ENCODE measurements at regions not wholly inside any gene's neighbourhood (a gene's known extent, or its start where the extent isn't known, plus 50 kb on each side); places are given as distances from the start of the nearest gene placed in this dataset.
A peak's percentile ranks its signal among the peaks of the same experiment; 100 is the strongest.

DNA sequence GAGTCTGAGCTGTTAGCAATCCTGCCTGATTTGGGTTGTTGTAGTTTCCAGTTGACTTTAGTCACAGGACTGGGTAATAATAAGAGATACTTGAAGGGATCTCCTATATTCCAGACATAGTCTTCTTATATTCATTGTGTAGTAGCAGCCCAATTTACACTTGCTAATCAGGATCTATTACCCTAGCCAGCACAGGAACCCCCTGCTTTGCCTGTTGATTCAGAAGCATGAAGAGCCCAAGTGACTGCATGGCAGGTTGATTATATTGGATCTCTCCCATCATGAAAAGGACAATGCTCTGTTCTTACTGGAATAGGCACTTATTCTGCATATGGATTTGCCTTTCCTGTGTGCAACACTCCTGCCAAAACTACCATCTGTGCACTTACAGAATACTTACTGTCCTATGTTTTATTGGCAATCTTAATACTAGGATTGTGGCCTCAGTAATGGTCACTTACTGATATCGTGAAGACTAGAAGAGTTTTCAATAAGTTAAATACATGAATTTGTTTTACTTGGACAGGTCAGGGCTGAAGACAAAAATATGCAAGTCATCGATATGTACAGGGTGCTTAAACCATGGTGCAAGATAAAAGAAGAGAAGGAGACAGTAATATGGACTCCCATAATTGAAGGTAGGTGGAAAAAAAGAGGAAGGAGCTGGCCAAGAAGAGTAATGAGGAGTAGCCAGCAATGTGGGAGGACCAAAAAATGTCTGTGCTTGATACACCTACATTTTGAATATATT lies 304.1 kb downstream of the MCTP2 start:
- DNase-seq = no peak

DNA sequence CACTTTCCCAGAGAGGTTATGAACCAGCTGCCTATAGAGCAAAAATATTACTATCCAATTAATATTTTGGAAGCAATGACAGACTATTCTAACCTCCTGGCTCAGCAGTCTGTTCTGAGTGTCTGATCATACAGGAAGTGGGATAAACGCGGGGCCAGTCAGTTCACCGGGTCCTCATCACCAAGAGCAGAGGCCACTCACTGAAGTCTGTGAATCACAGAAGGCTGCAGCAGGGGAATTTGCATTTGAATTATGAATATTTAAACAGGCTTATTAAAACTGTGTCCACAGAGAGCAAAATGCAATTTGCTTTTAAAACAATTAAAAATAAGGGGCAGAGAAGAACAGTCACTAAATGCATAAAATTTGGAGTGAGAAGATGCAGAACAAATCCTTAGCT lies 305.2 kb downstream of the MCTP2 start:
- DNase-seq = no peak

DNA sequence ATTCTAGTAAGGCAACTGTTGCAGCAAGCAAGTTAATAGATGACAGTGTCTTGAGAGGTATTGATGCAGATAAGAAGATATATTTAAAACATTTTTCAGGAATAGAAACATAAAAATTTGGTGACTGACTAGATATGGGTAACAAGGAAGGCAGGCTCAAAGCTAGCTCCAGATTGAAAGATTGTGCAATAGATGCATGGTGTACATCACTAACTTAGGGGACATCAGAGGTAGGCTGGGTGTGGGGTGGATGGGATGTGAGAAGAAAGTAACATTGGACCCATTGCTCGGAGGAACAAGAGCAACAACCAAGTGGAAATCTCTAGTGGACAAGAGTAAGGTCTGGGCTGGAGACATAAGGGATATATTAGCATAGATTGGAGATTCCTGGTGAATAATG lies 306.9 kb downstream of the MCTP2 start:
- no peak for DNase-seq

DNA sequence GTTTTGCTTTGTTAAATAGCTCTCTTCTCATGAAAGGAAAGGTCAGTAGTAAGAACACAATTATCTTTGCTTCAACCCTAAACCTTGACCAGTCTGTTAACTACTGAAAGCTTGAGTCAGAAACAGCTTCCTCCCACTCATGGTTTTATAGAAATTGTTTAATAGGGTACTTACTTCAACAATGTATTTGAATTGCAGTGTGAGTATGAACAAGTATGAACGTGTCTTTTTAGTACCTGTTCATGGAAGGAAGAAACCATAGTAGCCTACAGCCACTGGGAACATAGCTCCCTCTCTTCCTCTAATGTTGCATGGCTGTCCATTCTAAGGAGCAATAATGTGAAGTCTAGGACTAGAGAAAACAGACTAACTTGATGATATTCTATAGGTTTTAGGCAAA lies 311.0 kb downstream of the MCTP2 start:
- DNase-seq = no peak

DNA sequence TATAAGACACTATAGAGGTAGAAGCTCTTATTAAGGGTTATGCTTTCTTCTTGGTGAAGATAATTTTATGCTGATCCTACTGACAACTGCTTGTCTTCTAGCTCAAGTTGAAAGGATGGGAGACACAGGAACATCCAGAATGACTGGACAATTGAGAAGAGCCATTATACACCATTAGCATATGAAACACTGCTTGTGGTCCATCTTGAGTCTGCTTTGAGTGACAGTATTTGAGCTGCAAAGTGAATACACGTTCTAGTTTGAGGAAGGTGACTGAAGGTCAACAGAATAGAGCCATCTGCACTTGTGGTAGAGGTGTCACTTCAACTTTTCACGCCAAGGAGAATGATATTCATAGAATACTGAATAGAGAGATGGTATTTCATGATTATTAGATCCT lies 315.4 kb downstream of the MCTP2 start:
- no peak for DNase-seq

DNA sequence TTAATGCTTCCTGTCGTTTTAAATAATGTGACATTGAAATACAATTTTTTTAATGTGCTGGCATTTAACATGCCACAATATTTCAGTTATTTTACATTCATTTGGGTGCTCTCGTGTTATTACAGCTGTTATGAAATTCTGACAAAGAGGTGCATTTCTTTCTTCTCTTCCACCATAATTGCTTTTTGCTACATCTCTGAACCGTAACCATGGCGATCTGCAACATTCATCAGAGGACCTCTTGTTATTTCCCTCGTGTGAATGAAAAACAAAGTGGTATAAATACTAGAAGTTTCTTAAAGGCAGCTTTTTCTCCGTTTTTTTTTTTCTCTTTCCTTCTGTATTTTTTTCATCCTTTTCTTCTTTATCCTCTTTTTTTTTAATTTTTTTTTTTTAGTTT lies 316.4 kb downstream of the MCTP2 start:
- no peak for DNase-seq

DNA sequence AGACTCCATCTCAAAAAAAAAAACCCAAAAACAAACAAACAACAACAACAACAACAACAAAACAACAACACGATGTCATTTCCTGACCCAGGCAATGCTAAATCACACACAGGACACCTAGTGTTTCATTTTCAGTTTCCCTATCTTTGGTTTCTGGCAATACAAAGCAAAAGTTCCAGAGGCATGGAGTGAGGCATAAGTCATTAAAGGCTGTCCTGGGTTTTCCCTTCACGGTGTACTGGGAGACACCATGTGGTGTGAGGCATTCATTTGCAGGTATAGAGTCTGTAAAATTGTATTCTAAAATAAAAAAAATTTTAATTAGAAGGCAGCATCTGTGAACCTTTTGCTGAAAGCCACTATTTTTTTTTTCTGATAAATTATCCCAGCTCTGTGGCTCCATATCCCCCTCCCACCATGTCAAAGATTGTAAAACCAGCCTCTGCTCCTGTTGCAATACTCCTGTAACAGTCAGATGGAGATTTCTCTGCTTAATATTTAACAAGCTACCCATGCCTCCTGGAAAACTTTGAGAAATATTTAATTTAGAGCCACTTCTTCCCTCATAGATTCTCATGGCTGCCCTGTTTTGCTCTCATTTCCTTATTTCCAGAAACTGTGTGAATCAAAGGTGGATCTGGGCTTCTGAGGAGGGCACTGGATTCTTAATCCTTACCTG lies 324.6 kb downstream of the MCTP2 start:
- no peak for DNase-seq

DNA sequence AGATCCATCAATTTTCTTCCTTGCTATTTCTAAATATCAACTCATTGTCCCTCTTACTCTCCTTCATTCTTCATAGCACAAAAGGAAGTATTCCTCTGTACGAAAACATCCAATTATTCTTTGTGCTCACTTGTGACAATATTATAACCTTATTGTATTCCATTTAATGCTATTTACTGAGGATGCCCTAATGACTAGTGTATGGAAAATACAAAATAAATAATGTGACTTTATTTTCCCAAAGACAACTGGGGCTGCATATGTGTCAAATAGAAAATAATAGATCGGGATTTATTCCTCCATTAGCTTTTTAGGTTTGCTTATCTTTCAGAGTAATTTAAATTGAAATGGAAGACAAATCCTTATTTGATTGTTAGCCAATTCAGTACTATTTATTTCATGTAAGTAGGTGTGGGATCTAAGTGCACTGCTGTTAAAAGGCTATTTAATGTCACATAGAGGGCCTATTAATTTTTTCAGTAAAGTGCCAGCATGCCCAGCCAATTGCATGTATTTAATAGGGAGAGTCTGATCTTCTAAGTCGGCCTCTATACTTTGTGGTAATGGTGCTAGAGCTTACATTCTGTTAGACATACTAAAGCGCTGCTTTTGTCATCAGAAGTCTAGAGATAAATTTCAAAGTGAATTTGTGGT lies 329.8 kb downstream of the MCTP2 start:
- no peak for DNase-seq

DNA sequence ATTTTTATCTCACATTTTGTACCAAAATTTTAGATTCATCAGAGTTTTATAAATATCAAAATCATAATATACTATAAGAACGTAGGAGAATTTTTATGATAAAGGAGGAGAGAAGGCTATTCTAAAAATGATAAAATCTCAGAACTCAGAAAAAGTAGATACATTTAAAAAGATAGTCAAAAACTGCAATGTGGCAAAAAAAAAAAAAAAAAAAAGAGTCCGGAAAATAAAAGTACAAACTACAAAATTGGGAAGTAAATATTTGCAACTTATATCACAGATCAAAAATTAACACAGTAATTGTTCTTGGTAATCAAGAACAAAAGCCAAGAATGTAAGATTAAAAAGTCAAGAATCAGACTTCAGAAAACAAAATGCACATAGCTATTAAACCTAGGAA lies 332.1 kb downstream of the MCTP2 start:
- no peak for DNase-seq

DNA sequence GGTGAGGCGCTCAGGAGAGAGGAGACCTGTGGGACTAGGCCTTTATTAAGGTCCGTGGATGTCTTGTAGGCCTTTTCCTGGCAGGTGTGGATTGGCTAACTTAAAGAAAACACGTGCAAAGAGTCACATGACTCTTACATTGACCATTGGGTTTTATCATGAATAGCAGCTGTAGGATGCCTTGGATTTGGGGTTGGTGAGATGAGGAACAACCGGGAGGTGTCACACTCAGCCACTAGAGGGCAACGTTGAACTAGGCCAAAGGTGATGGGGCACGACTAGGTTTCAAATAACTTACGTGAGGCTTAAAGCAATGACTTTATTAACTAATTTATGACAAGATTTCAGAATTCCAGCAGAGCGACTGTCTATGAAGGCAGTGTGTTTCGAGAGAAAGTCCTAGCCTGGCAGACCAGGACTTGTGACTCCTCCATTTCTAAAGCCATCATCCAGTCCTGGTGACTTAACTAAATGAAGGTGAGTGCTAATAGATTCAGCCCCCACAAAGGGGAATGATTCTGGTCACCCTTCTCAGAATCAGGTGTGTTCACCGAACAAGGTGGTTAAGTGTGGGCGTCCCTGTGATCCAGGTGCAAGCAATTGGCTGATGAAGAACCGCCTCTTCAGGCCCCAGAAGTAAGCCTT lies 345.6 kb downstream of the MCTP2 start:
- peak; percentile 52 for DNase-seq

DNA sequence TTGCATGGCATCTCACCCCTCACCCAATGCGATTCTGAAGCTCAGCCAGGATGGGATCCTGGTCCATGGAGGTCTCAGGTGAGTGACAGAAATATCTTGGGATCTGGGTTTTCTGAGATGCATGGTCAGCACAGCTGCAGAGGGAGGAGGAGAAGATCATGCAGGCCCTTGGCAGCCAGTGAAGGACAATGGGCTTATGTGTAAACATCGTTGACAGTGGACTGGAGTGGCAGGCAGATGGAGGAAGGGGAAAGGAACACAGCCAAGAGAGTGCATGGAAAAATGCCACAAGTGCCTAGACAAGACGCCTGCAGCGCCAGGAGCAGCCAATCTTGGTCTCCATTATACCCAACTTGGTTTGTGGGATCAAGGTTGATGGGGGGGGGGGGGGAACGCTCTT lies 347.9 kb downstream of the MCTP2 start:
- no peak for DNase-seq

DNA sequence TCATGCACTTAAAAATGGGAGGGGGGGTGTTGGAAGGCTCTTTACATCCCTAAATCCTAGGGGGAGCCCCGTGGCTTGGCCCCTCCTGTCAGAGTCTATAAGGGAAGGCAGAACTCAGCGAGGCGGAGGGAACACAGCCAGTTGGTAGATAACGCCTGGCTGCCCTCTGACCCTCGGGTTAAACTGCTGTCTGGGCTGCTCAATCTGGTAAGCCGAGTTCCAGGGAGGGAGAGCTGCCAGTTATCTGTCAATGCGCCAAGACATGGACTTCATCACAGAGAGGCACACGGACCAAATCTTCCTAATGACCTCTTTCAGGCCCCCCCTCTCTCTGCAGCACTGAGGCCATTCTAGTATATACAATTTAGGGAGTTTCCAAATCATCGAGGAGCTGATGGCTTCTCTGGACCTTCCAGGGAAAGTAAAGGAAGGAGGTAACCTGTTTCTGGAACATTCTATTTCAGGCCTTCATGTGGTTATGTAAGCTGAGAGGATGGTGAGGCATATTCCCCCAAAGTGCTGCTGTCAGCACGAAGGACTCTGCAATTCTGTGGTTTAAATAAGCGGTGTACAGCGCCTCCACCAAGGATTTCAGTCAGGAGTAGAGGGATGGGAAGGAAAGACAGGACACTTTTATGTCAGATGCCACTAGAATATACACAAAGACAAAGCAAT lies 349.0 kb downstream of the MCTP2 start:
- no peak for DNase-seq

DNA sequence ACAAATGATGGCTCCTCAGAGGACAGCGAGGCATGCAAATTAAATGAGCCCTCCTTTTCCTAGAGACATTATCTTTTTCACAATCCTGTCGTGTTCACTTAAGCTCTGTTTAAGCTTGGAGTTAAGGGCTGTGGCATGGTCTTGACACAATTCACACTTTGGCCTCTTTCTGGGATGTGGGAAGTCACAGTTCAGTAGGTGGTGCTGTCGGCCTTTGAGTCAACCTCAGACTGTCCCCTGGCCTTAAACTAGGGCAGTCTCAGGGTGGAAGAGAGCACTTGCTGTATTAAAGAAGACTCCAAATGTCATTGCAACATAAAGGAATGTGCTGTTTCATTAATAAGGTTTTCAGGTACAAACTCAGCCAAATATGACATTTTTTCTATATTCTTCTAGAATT lies 351.0 kb downstream of the MCTP2 start:
- peak; percentile 62 for DNase-seq

DNA sequence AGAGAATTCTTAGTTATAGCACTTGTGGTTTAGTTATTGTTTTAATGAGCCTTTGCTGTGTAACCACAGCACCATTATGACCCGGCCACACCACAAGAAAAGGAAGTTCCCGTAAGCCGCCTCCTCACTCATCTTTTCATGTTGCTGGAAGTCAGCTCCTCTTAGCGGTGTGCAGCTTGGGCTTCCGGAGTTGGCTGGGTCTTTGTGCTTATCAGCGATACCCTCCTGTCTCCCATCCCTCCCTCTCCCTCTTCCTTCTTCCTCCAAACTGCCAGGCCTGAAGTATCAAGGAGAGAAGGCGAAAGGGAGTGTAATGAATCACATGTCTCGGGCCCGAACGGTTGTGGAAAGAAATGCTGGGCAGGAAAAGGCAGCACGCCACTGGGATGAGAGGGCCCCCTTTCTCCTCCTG lies 353.5 kb downstream of the MCTP2 start:
- DNase-seq = peak; percentile 89

DNA sequence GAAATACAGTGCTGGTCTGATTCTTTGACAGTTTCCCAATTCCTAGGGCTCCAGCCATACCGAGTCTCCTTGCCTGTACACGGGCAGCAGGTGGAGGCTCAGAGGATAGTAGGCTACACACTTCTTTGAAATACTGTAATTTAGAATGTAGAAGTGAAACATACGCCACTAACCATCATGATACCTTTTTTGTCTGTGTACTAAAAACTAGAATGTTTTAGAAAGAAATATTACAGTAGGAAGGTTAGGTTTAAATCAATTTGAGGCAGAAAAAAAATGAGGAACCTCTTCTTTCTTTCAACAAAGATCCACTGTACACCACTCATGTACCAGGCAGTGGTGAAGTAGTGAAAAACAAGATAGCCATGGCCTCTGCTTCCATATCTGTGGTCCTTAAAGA lies 354.7 kb downstream of the MCTP2 start:
- DNase-seq = no peak

DNA sequence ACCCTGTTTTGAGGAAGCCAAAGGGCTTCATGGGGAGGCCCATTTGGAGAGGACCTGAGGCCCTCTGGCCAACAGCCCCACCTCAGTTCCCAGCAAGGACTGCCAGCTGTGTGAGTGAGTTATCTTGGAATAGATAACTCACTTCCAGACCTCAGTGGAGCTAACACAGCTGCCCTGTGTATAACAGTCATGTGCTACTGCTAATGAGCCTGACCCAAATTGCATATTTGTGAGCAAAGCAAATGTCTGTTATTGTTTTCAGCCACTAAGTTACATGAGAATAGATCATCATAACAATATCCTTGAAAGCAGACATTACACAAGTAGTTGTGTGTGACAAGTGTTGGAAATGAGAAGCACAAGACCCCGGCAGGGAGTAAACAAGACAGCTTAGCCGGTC lies 355.8 kb downstream of the MCTP2 start:
- no peak for DNase-seq

DNA sequence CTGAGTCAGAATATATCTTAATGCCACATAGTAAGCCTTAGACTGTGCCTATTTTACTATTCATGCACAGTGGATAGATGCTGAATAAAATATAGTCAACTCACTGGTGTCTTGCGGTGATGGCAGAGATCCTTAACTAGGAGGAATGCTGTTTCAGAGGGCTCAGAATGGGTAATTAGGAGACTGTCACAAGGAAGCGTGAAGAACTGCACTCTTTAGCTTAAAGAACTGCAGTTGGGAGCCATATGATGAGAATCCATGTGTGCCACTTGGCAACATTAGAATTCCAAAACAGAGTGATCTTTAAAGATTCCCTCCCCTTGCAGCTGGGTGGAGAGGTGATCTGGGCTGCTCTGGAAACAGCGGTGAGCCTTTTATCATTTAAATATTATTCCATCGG lies 357.6 kb downstream of the MCTP2 start:
- no peak for DNase-seq

DNA sequence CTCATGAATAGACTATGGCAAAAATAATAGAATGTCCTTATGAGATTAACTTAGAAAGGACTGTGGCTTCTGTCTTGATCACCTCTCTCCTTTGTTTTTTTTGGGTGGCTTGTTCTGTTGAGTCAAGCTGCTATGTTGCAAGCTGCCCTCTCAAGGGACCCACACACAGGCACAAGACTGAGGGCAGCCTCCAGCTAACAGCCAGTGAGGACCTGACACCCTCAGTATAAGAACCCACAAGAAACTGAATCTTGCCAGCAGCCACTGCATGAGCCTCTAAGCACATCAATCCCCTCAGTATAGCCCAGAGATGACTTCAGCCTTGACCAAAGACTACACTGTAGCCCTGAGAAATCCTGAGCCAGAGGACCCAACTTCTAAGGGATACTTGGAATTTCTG lies 361.1 kb downstream of the MCTP2 start:
- no peak for DNase-seq

DNA sequence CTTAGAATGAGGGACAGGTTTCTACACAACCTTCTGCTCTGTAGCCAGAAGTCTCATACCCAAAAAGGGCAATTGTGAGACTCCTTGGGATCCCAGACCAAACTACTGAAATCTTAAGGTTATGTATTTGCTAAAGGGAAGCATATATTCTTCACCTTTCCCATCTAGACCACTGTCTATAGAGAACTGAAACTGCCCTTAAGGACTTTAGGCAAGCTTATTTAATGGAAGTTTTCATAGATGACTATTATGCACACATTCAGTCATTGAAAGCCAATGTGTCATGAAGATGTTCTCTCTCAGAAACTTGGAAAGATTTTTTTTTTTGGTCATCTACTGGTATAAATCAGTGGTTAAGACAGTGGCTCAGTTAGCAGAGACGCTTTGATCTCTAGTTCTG lies 365.3 kb downstream of the MCTP2 start:
- DNase-seq = no peak

DNA sequence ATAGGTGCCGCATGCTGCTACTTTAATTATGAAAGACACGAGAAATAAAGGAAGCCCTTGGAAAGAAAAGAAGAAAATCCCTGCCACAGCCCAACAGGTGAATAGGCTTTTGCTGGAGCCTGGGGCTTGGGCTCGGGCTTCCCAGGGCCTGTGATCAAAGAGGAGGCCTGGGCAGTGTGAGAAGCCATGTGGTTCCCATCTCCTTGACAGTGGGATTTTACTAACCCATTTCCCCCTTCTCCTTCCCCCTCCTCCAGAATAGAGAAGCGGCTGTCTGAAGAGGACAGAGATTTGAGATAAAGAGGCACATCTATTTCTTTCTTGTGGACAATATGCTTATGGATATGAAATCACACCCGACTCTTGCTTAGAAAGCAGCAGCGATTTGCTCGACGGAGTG lies 369.1 kb downstream of the MCTP2 start:
- no peak for DNase-seq

DNA sequence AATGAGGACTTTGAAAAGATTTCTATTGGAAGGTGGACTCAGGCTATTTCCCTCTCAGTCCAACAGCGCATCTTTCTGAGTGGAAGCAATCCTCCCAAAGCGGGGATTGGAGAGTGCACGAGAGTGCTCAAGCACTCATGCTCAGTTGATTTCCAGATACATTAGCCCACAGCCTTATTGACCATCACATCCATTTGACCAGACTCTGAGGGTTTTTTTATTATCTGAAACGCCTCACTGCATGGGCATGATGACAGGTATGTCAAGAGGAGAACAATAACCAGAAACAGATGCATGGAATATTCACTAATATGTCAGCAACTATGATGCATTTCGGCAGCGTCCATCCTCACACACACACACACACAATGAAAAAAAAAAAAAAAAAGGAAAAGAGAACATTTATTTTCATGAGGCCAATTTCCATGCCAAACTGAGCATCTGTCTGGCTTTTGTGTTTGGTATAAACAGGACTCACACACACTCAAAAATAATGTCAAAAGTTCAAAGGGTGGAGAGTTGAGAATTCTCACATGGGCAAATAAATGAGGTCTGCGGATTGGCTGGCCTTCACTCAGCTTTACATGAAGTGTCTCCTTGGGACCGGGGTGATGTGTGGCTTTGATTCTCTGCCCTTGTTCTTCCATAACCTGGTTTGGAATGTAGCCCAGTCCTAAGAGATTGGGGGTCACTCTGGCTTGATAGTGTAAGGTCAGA lies 371.6 kb downstream of the MCTP2 start:
- no peak for DNase-seq

DNA sequence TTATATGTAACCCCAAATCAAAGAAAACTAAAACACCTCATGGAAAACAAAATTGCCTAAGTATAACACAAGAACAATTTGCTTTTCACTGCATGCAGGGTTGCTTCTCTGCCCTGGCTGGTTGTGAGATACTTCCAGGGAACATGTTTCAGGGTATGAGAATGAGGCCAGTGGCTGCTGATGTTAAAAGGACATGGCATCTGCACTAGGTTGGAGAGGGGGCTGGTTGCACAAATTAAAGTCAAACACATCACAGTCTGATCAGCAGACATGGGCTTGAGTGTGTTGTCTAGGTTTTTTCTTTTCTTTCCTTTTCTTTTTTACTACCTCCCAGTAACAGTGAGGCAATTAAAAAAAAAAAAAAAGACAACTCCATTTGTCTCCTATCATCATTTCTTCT lies 374.9 kb downstream of the MCTP2 start:
- DNase-seq = no peak

All from activated CD4-positive, alpha-beta T cell treated with anti-CD3 and anti-CD28 coated beads, Interleukin-2, amount 50 U/mL, for 16 hours (primary cell).